HG02759 (cell line): ENCODE measurements at regions not wholly inside any gene's neighbourhood (a gene's known extent, or its start where the extent isn't known, plus 50 kb on each side); places are given as distances from the start of the nearest gene placed in this dataset.
"Not testable (repeated sequence)": the region's sequence is repeated elsewhere in the genome, so short reads cannot be mapped to it uniquely, and the experiment has no call there.

Experiments
- ATAC-seq: cut with Tn5 transposase; IDR thresholded peaks from one replicate; pipeline ENCODE4 v1.9.1; 2021; ENCODE audit warnings: mild to moderate bottlenecking, moderate library complexity; ENCODE audit not compliant: unreplicated experiment

DNA sequence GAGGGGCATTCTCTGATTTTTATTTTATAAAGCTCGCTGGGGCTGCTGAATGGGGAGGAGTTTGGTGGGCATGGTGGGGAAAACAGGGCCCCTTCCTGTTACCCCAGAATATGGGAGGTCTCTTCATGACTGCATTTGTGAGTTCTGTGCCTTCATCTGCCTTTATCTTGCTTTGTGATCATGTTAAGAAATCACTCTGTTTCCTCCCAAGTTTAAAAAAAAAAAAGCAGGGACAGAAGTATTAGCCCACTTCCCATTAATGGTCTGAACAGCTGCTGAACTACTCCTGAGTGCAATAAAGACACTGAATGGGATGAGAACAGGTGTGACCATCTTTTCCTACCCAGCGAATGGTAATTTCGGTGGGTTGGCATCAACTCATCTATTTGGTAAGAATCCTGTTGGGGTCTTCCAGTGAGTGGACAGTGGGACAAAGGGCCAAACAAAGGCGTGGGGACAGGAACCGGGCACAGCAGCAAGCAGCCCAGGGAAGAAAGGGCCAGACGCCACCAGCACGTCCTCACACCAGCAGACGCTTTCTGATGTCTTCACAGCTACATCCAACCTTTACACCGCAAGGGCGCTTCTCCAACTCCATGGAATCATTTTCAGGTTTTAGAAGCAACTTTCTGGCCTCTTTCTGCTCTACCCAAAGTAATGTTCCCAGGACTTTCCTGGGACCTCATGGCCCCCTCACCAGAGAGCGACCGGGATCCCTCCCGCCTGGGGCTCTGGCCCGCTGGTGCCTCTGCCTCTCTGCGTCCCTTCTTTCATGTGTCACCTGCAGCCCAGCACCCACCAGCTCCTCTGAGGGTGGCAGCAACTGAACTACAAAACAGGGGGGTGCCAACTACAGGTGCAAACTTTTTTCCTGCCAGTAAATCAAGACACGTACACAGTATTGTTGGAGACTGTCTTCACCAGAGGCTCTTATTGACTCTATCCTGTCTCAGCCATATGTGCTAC, 160.2 kb downstream of the ADSS2 start:
- no peak for ATAC-seq

DNA sequence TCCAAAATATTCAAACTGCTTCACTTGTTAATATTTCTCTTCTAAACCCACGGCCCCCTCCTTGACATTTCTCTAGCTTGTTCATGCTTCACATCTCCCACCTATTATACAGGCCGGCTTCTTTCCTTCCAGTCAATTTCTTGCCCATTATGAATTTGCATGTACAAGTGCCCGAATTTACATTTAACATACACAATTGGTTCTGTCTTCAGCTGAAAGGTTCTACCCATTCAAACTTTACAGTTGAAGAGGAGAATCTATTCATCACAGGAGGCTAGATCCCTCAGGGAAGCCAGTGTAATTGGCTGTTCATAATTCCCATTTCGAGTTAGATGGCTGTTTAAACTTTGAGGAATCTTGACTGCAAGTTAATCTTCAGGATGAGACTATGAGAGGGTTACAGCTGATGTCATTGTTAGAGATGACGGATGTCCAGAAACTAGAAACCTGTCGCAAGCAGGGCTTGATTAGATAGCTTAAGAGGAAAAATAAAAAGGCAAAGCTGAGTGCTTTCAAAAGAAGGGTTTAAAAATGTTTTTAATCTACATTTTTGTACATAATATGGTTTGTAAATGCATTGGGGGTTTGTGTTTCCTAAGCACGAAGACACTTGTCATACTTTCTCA, 157.0 kb downstream of the ADSS2 start:
- no peak for ATAC-seq

DNA sequence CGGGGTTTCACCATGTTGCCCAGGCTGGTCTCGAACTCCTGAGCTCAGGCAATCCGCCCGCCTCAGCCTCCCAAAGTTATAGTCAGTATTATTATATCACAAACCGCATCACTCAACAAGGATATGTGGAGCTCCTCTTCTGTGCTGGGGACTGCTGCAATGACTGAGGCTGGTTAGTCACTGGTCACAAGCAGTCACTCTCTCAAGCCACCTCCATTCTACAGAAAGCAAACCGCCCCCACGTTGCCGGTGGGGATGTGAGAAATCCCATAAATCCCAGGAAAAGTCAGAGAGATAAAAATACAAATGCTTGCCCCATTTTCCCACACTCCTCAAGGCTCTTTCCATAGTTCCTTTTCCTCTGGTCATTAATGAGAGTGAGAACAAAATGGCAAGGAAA, 155.7 kb downstream of the ADSS2 start:
- ATAC-seq = no peak

GRCh38 chr1:244296447-244296846, 155.3 kb downstream of the ADSS2 start:
- ATAC-seq = no peak

DNA sequence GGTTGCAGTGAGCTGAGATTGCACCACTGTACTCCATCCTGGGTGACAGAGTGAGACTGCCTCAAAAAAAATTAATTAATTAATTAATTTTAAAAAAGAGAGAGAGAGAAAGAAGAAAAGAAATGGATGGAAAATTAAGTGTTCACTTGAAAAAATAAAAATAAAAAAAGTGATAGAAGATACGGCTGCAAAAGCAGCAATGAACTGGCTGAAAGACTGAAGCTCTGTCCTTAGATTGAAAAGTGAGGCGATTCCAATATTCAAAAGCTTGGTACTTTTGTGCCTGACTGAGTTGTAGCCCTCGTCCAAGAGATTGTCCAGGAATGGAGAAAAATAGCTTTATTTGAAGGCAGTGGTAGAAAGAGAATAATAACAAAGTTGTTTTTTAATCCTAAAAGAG, 154.6 kb downstream of the ADSS2 start:
- ATAC-seq = no peak

DNA sequence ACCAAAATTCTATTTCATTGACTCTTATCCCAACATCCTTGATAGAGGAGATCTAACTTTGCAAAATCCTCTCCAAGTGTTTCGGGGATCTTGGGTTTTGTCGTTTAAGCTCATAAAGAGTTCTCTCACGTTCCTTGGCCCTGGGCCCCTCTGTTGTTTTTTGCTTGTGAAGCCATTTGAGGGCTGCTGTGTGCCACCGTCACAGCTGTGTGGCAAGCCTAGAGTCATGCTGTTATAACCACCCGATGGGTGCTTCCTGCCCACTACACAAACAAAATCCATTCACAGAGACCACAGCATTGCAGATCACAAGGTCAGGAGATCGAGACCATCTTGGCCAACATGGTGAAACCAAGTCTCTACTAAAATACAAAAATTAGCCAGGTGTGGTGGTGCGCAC, 154.1 kb downstream of the ADSS2 start:
- no peak for ATAC-seq

- not testable (repeated sequence) for ATAC-seq
These were observed 151.7 kb downstream of the ADSS2 start for GRCh38 chr1:244300029-244300375.

GRCh38 chr1:244301595-244302130, 150.0 kb downstream of the ADSS2 start:
- ATAC-seq = no peak

GRCh38 chr1:244302876-244303609, 148.7 kb downstream of the ADSS2 start:
- ATAC-seq = no peak

GRCh38 chr1:244303610-244303969, 148.1 kb downstream of the ADSS2 start:
- ATAC-seq = no peak

DNA sequence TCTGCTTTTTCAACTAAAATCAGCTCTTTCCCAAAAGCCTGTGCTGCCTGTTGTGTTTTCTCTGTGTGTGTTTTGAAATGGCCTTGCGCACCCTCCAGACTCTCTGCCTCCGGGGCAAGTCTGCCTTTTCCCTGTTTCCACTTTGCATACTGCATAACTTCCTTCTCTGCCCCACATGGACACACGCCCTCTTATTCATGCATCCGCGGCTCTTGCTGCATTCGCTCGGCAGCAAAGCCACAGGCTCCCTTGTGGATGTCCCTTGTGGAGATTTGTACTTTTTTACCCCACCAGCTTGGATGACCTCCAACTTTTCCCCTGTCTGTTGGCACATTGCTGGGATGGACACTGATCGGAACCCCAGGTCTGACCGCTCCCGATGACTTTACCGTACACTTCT, 147.6 kb downstream of the ADSS2 start:
- ATAC-seq = no peak

- ATAC-seq = no peak
These were observed 147.1 kb downstream of the ADSS2 start for GRCh38 chr1:244304656-244305055.

- ATAC-seq = no peak
These were observed 145.8 kb downstream of the ADSS2 start for GRCh38 chr1:244305776-244306341.

DNA sequence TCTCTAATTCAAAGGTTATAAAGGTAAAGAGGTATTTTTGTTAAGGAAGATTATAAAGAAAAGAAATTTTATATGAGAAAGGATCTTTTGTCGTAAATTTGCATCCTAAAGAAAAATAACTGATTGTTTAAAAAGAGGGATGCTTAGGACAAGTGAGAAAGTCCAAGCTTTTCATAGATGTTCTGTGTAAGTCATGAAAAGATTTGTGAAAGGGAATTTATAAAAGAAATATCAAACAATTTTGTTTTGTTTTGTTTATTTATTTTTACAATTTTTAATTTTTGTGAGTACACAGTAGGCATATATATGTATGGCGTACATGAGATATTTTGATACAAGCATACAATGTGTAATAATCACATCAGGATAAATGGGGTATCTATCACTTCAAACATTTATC, 145.2 kb downstream of the ADSS2 start:
- ATAC-seq = no peak

- ATAC-seq = not testable (repeated sequence)
These were observed 142.5 kb downstream of the ADSS2 start for GRCh38 chr1:244309191-244309590.

GRCh38 chr1:244311784-244312532, 139.8 kb downstream of the ADSS2 start:
- ATAC-seq = no peak

DNA sequence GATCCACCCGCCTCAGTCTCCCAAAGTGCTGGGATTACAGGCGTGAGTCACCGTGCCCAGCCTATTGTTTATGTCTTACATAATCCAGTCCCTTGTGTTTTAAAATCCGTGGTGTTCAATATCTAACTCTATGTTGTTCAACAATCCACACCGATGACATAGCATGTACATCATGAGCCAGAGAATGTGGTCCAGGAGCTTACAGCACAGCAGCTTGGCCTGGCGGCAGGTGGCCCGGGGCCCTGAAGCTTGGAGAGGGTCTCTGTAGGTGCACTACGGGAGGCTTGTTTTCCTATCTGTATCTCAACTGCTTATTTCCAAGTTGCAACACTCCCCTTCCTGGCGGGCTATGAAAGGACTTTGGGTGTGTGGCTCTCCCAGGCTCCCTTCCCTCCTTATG, 138.4 kb downstream of the ADSS2 start:
- ATAC-seq = no peak

- ATAC-seq = no peak
These were observed 136.7 kb downstream of the ADSS2 start for GRCh38 chr1:244314921-244315559.

GRCh38 chr1:244315996-244316395, 135.7 kb downstream of the ADSS2 start:
- no peak for ATAC-seq

GRCh38 chr1:244316407-244316806, 135.3 kb downstream of the ADSS2 start:
- no peak for ATAC-seq
